IMR-90 (cell line): ENCODE measurements at regions not wholly inside any gene's neighbourhood (a gene's known extent, or its start where the extent isn't known, plus 50 kb on each side); places are given as distances from the start of the nearest gene placed in this dataset.

Experiments
- ATAC-seq: fragments of 200-7000 bp; cut with Tn5 transposase; 2 replicates; pipeline ENCODE4 v1.9.1; 2020; ENCODE audit warnings: low read depth, mild to moderate bottlenecking, moderate library complexity
- BruUV-seq: library from RNA; stranded (reverse); fragments of 400-500 nt; replicated peaks from 2 replicates; lab custom pipeline; 2021; lab: Mats Ljungman, UMichigan
- CTCF ChIA-PET: fragments of 300-600 bp; formaldehyde crosslinking; extraction: SDS; loops from one replicate; lab custom pipeline; 2021; ENCODE audit warnings: antibody characterized with exemption; lab: Yijun Ruan, JAX
- POLR2A ChIA-PET: fragments of 300-600 bp; sonication (Branson Sonifier 250); formaldehyde crosslinking; loops from one replicate; lab custom pipeline; 2022; ENCODE audit warnings: antibody characterized with exemption; ENCODE audit not compliant: unreplicated experiment; lab: Charles Lee
- DNase-seq: peaks from one replicate; pipeline ENCODE4 v3.0.0; 2013
- H2AFZ ChIP-seq: replicated peaks from 2 replicates; pipeline ENCODE3; 2013; ENCODE audit warnings: low read length, mild to moderate bottlenecking; ENCODE audit not compliant: poor library complexity
- H2AK5ac ChIP-seq: 2 replicates; pipeline ENCODE4 v1.6.1; 2013; ENCODE audit warnings: low read depth, low read length, inconsistent platforms
- H2AK9ac ChIP-seq: replicated peaks from 2 replicates; pipeline ENCODE3; 2013; ENCODE audit warnings: mild to moderate bottlenecking, low read depth, low read length, moderate library complexity; ENCODE audit not compliant: poor library complexity
- H2BK120ac ChIP-seq: 2 replicates; pipeline ENCODE4 v1.6.1; 2013; ENCODE audit warnings: low read depth, low read length, inconsistent platforms
- H2BK15ac ChIP-seq: 3 replicates; pipeline ENCODE4 v1.6.1; 2013; ENCODE audit warnings: low read depth, low read length, inconsistent platforms
- H2BK20ac ChIP-seq: 2 replicates; pipeline ENCODE4 v1.6.1; 2013; ENCODE audit warnings: low read depth, mild to moderate bottlenecking, inconsistent platforms, low read length, moderate library complexity
- H2BK5ac ChIP-seq: 2 replicates; pipeline ENCODE4 v1.6.1; 2013; ENCODE audit warnings: mild to moderate bottlenecking, low read depth, low read length, inconsistent platforms; ENCODE audit not compliant: poor library complexity, severe bottlenecking
- H3K14ac ChIP-seq: replicated peaks from 2 replicates; pipeline ENCODE4 v1.6.1; 2013; ENCODE audit warnings: low read depth, low read length, inconsistent platforms
- H3K18ac ChIP-seq: 2 replicates; pipeline ENCODE4 v1.6.1; 2013; ENCODE audit warnings: low read depth, low read length, control low read depth
- H3K23ac ChIP-seq: 2 replicates; pipeline ENCODE4 v1.6.1; 2013; ENCODE audit warnings: low read depth, low read length, inconsistent platforms
- H3K27ac ChIP-seq: 2 replicates; pipeline ENCODE4 v1.5.1; 2013; ENCODE audit warnings: mild to moderate bottlenecking, control low read depth, low read length; ENCODE audit not compliant: insufficient read depth
- H3K27me3 ChIP-seq: 2 replicates; pipeline ENCODE4 v1.6.1; 2013; ENCODE audit warnings: low read length; ENCODE audit not compliant: control insufficient read depth, insufficient read depth
- H3K36me3 ChIP-seq: 2 replicates; pipeline ENCODE4 v1.6.1; 2013; ENCODE audit warnings: low read length, mixed read lengths; ENCODE audit not compliant: control insufficient read depth, insufficient read depth
- H3K4ac ChIP-seq: 2 replicates; pipeline ENCODE4 v1.6.1; 2013; ENCODE audit warnings: low read depth, low read length, inconsistent platforms
- H3K4me1 ChIP-seq: 2 replicates; pipeline ENCODE4 v1.6.1; 2013; ENCODE audit warnings: low read length, mixed read lengths; ENCODE audit not compliant: control insufficient read depth, insufficient read depth
- H3K4me2 ChIP-seq: 2 replicates; pipeline ENCODE4 v1.6.1; 2013; ENCODE audit warnings: low read depth, mild to moderate bottlenecking, control low read depth, low read length, moderate library complexity
- H3K4me3 ChIP-seq: 2 replicates; pipeline ENCODE4 v1.5.1; 2013; ENCODE audit warnings: low read depth, mild to moderate bottlenecking, control low read depth, low read length, moderate library complexity; ENCODE audit not compliant: insufficient read depth
- H3K56ac ChIP-seq: 2 replicates; pipeline ENCODE4 v1.6.1; 2013; ENCODE audit warnings: low read length, inconsistent platforms; ENCODE audit not compliant: insufficient read depth; ENCODE audit errors: extremely low read depth
- H3K79me1 ChIP-seq, 2 experiments: 2 replicates each; pipeline ENCODE4 v1.6.1; 2013; ENCODE audit warnings: low read length in 2 of 2, inconsistent platforms in 1 of 2, low read depth in 1 of 2
- H3K9ac ChIP-seq: 2 replicates; pipeline ENCODE4 v1.6.1; 2013; ENCODE audit warnings: low read depth, low read length, control low read depth
- H3K9me1 ChIP-seq: 2 replicates; pipeline ENCODE4 v1.6.1; 2013; ENCODE audit warnings: low read length, inconsistent platforms; ENCODE audit not compliant: insufficient read depth
- H3K9me3 ChIP-seq: 2 replicates; pipeline ENCODE4 v1.6.1; 2013; ENCODE audit warnings: low read length; ENCODE audit not compliant: control insufficient read depth, insufficient read depth
- H4K20me1 ChIP-seq: 2 replicates; pipeline ENCODE4 v1.6.1; 2013; ENCODE audit warnings: low read length, inconsistent platforms; ENCODE audit not compliant: insufficient read depth
- H4K5ac ChIP-seq: 2 replicates; pipeline ENCODE4 v1.6.1; 2013; ENCODE audit warnings: mild to moderate bottlenecking, low read depth, low read length, control low read depth
- H4K8ac ChIP-seq, 2 experiments: 2 replicates each; pipeline ENCODE4 v1.6.1; 2013; ENCODE audit warnings: low read depth in 2 of 2, low read length in 2 of 2, control low read depth in 1 of 2, inconsistent platforms in 1 of 2
- H4K91ac ChIP-seq: 2 replicates; pipeline ENCODE4 v1.6.1; 2013; ENCODE audit warnings: low read depth, low read length, inconsistent platforms; ENCODE audit not compliant: insufficient read depth
- BHLHE40 ChIP-seq: fragments of 150-350 bp; IDR thresholded peaks from 2 replicates; pipeline ENCODE4 v1.6.1; 2016; ENCODE audit warnings: mild to moderate bottlenecking, low read depth, low read length
- CEBPB ChIP-seq: IDR thresholded peaks from 2 replicates; pipeline ENCODE4 v1.6.1; 2012; ENCODE audit warnings: low read depth, low read length, improper control_type of control experiment
- CHD1 ChIP-seq: IDR thresholded peaks from 2 replicates; pipeline ENCODE4 v1.6.1; 2012; ENCODE audit warnings: low read depth, low read length, improper control_type of control experiment
- FOS ChIP-seq: fragments of 150-350 bp; IDR thresholded peaks from 2 replicates; pipeline ENCODE4 v1.6.1; 2016; ENCODE audit warnings: low read depth, low read length
- MAFK ChIP-seq: IDR thresholded peaks from 2 replicates; pipeline ENCODE4 v1.6.1; 2012; ENCODE audit warnings: low read depth, low read length, improper control_type of control experiment
- MAZ ChIP-seq: IDR thresholded peaks from 2 replicates; pipeline ENCODE4 v1.6.1; 2012; ENCODE audit warnings: low read depth, mild to moderate bottlenecking, low read length, improper control_type of control experiment, moderate library complexity, borderline replicate concordance
- MXI1 ChIP-seq: IDR thresholded peaks from 2 replicates; pipeline ENCODE4 v1.6.1; 2012; ENCODE audit warnings: low read depth, mild to moderate bottlenecking, low read length, moderate library complexity, borderline replicate concordance
- POLR2A ChIP-seq: IDR thresholded peaks from 2 replicates; pipeline ENCODE4 v1.6.1; 2012; ENCODE audit warnings: mild to moderate bottlenecking, low read depth, low read length
- RAD21 ChIP-seq: IDR thresholded peaks from 2 replicates; pipeline ENCODE4 v1.6.1; 2012; ENCODE audit warnings: low read length, improper control_type of control experiment
- RCOR1 ChIP-seq: IDR thresholded peaks from 2 replicates; pipeline ENCODE4 v1.6.1; 2012; ENCODE audit warnings: mild to moderate bottlenecking, low read length, improper control_type of control experiment; ENCODE audit not compliant: insufficient replicate concordance
- RFX5 ChIP-seq: IDR thresholded peaks from 2 replicates; pipeline ENCODE4 v1.8.0; 2012; ENCODE audit warnings: low read depth, mild to moderate bottlenecking, low read length, moderate library complexity
- WGBS, 2 experiments: methylation state at CpG; one replicate each; pipeline versions ENCODE4 v1.1.5 to v1.1.7; 2013; ENCODE audit warnings: missing lambda C conversion rate in 2 of 2; ENCODE audit not compliant: insufficient read length in 1 of 2; ENCODE audit errors: extremely low coverage in 2 of 2; 5-methylcytosine and 5-hydroxymethylcytosine counted together
- dilution Hi-C: fragments of 300-500 bp; cut with HindIII; formaldehyde crosslinking; loops from one replicate; pipeline ENCODE4 v1.14.3; 2018; ENCODE audit warnings: low sequenced_read_pairs; ENCODE audit not compliant: unreplicated experiment
- in situ Hi-C: fragments of 300-500 bp; cut with MboI; formaldehyde crosslinking; loops from 3 replicates; pipeline ENCODE4 v1.14.3; 2019; ENCODE audit warnings: low sequenced_read_pairs, inconsistent platforms, mixed read lengths
- intact Hi-C: fragments of 100-400 bp; cut with micrococcal nuclease; formaldehyde crosslinking; loops from 2 replicates; pipeline ENCODE4 v1.10.0; 2022
- TF ChIP-seq, protein P1 (sequence below): fragments of 150-350 bp; IDR thresholded peaks from 2 replicates; pipeline ENCODE4 v1.6.1; 2016; ENCODE audit warnings: low read depth, mild to moderate bottlenecking, low read length, moderate library complexity, borderline replicate concordance

DNA sequence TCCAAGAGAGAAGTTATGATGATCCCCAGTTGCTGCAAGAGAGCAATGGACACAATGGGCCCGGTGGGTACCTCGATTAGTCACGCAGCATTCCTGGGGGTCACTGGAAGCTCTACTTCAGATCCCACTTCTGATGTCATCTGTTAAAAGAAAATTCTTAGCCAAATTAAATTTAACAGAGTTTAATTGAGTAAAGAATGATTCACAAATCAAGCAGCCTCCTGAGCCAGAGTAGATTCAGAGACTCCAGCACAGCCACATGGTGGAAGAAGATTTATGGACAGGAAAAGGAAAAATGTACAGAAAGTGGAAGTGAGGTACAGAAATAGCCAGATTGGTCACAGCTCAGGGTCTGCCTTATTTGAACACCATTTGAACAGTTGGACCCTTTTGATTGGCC is 107.5 kb downstream of the SPTSSA start:
- Histone ChIP-seq H3K23ac (no peak overlapping the region), H3K9me3 (no peaks in the 10 kb centered on the region), H3K4me2 (no peak overlapping the region), H4K20me1 (no peaks in the 10 kb centered on the region), H3K27ac (no peak overlapping the region), H3K14ac (no peak overlapping the region), H3K4me3 (no peak overlapping the region), H3K27me3 (no peaks in the 10 kb centered on the region), H3K4ac (no peak overlapping the region), H3K18ac (no peak overlapping the region), H3K9ac (no peak overlapping the region), H2AFZ (no peak overlapping the region), H2AK5ac (no peak overlapping the region), H4K91ac (no peak overlapping the region), H3K4me1 (peaks cover 3% of the 10 kb centered on the region; the same call in 1 of the 2 replicates), H3K36me3 (no peaks in the 10 kb centered on the region), H2AK9ac (no peak overlapping the region), H2BK120ac (no peak overlapping the region), H2BK20ac (no peak overlapping the region), H3K79me1 (no peaks in the 10 kb centered on the region), H4K8ac (no peak overlapping the region), H3K9me1 (no peaks in the 10 kb centered on the region), H4K5ac (no peak overlapping the region), H2BK15ac (no peak overlapping the region), H2BK5ac (no peak overlapping the region), H3K56ac (no peak overlapping the region)
- intact Hi-C loops (no loop called here), dilution Hi-C loops (no loop called here), in situ Hi-C loops (no loop called here)
- BruUV-seq, result no TSS peak
- TF ChIP-seq MAZ (no peak), CHD1 (no peak), FOS (no peak), RFX5 (no peak), RCOR1 (no peak), MXI1 (no peak), MAFK (no peak), RAD21 (no peak), BHLHE40 (no peak), CEBPB (no peak), POLR2A (no peak)
- TF ChIP-seq, protein P1, sequence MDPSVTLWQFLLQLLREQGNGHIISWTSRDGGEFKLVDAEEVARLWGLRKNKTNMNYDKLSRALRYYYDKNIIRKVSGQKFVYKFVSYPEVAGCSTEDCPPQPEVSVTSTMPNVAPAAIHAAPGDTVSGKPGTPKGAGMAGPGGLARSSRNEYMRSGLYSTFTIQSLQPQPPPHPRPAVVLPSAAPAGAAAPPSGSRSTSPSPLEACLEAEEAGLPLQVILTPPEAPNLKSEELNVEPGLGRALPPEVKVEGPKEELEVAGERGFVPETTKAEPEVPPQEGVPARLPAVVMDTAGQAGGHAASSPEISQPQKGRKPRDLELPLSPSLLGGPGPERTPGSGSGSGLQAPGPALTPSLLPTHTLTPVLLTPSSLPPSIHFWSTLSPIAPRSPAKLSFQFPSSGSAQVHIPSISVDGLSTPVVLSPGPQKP, result no peak
- ChIA-PET POLR2A (no interaction called here), CTCF (interaction anchor here (1.1 kb wide), 1 partner anchor 22 kb away, joined by 3 read pairs; no protein-coding TSS in a partner anchor)
- ATAC-seq (no peak), DNase-seq (no peak)
- WGBS, 2 experiments, result no CpG with 5 or more reads among the region's 3 CpGs
